ENCODE measurements at regions not wholly inside any gene's neighbourhood (a gene's known extent, or its start where the extent isn't known, plus 50 kb on each side); places are given as distances from the start of the nearest gene placed in this dataset.

- no peak overlapping the region for H3K4me3 ChIP-seq (ENCODE audit: low read depth, low read length)
- TF ChIP-seq, protein P1, sequence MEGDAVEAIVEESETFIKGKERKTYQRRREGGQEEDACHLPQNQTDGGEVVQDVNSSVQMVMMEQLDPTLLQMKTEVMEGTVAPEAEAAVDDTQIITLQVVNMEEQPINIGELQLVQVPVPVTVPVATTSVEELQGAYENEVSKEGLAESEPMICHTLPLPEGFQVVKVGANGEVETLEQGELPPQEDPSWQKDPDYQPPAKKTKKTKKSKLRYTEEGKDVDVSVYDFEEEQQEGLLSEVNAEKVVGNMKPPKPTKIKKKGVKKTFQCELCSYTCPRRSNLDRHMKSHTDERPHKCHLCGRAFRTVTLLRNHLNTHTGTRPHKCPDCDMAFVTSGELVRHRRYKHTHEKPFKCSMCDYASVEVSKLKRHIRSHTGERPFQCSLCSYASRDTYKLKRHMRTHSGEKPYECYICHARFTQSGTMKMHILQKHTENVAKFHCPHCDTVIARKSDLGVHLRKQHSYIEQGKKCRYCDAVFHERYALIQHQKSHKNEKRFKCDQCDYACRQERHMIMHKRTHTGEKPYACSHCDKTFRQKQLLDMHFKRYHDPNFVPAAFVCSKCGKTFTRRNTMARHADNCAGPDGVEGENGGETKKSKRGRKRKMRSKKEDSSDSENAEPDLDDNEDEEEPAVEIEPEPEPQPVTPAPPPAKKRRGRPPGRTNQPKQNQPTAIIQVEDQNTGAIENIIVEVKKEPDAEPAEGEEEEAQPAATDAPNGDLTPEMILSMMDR (IDR thresholded peaks at IDR 0.05; ENCODE audit: low read depth, low read length): no peak
Observed at GRCh38 chr1:172887162-172887561, 163.6 kb downstream of the TNFSF18 start.

- H3K4me3 ChIP-seq (ENCODE audit: low read depth, low read length): no peak overlapping the region
- TF ChIP-seq, protein P1 (IDR thresholded peaks at IDR 0.05; ENCODE audit: low read depth, low read length): no peak
Observed at GRCh38 chr1:172893146-172893841, 157.4 kb downstream of the TNFSF18 start.

DNA sequence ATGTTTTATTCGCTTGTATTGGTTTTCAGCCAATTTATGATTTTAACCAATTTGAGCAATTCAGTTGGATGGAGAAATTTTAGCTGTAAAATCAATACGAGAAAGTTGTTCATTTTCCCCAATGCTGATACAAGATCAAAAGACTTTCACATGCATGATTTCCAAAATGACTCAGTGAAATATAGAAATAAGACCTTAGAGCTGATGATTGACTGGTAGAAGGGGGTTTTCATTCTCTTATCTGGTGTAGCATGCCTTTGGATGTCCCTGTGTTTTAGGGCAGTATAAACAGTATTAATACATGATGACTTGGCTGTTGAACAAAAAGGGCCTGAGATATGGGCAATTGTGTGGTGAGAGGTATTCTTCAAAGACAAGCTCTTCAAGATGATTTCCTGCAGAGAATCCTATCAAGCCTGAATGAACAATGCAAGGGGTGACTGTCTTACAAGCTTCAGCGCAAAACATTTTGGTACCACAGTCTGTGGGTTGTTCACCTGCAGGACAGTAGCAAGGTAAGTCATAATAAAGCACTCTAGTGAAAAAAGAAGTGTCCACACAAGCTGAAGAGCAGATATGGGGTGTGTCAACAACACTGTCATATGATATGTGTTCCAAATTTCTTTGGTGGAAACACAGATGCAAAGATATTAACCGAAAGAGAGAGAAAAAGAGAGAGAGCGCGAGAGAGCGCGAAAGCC lies 156.2 kb downstream of the TNFSF18 start:
- no peak overlapping the region for H3K4me3 ChIP-seq (ENCODE audit: low read depth, low read length)
- TF ChIP-seq, protein P1 (IDR thresholded peaks at IDR 0.05; ENCODE audit: low read depth, low read length): no peak

GRCh38 chr1:172895050-172895460 lies 155.7 kb downstream of the TNFSF18 start:
- no peak overlapping the region for H3K4me3 ChIP-seq (ENCODE audit: low read depth, low read length)
- TF ChIP-seq, protein P1 (IDR thresholded peaks at IDR 0.05; ENCODE audit: low read depth, low read length): no peak

- H3K4me3 ChIP-seq (ENCODE audit: low read depth, low read length): no peak overlapping the region
Observed at GRCh38 chr1:172895761-172896160, 155.0 kb downstream of the TNFSF18 start.

GRCh38 chr1:172897738-172898137 lies 153.0 kb downstream of the TNFSF18 start:
- no peak overlapping the region for H3K4me3 ChIP-seq (ENCODE audit: low read depth, low read length)
- TF ChIP-seq, protein P1 (IDR thresholded peaks at IDR 0.05; ENCODE audit: low read depth, low read length): no peak

More at GRCh38 chr1:172895761-172896160, 155.0 kb downstream of the TNFSF18 start:
- TF ChIP-seq, protein P1 (IDR thresholded peaks at IDR 0.05; ENCODE audit: low read depth, low read length): no peak

DNA sequence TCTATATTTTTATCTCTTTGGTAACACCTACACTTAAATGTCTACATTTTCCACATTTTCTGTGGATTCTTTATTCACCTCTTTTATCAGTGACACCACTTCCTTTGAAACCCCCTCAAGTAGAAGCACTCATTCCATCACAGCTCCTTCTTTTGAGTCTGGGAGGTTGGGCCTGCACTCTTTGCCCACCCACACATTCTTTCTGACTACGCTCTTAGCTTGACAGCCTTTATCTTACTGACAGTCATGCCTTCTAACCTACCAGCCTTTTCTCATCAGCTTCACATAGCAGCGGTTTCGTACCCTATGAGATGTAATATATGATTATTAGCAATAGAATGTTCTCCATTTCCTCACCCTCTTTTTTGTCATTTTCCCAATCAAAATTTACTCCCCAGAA lies 151.9 kb downstream of the TNFSF18 start:
- TF ChIP-seq, protein P1 (IDR thresholded peaks at IDR 0.05; ENCODE audit: low read depth, low read length): no peak
- no peak overlapping the region for H3K4me3 ChIP-seq (ENCODE audit: low read depth, low read length)
